ENCODE measurements at regions not wholly inside any gene's neighbourhood (a gene's known extent, or its start where the extent isn't known, plus 50 kb on each side); places are given as distances from the start of the nearest gene placed in this dataset.

GRCh38 chr22:48586799-48587185 is 1240.9 kb downstream of the BRD1 start:
- TF ChIP-seq CTCF (conservative IDR thresholded peaks at IDR 0.05; ENCODE audit: low read depth in 2 of 2) = no peak
- no peak for TF ChIP-seq EZH2 (IDR thresholded peaks at IDR 0.05; ENCODE audit: low read depth, unreplicated experiment)
- TF ChIP-seq EZH2phosphoT487 (IDR thresholded peaks at IDR 0.05; ENCODE audit: unreplicated experiment) = no peak

Measured in GM23338 (cell line).